ENCODE measurements at regions not wholly inside any gene's neighbourhood (a gene's known extent, or its start where the extent isn't known, plus 50 kb on each side); places are given as distances from the start of the nearest gene placed in this dataset.

- no peak for DNase-seq (ENCODE audit: low spot score in 2 of 2)
- H3K9me3 ChIP-seq: no peaks in the 10 kb centered on the region
- no peaks in the 10 kb centered on the region for H3K4me1 ChIP-seq
- H3K27ac ChIP-seq: no peak overlapping the region
- no peak overlapping the region for H3K4me3 ChIP-seq
- H3K27me3 ChIP-seq: no peaks in the 10 kb centered on the region
- intact Hi-C loops (cut with DNase I): no loop called here
- TF ChIP-seq CTCF (IDR thresholded peaks at IDR 0.05): no peak
- no peaks in the 10 kb centered on the region for H3K36me3 ChIP-seq
Observed at GRCh38 chr1:208329300-208329699, 85.1 kb upstream of the PLXNA2 start.

GRCh38 chr1:208332036-208332773 lies 88.0 kb upstream of the PLXNA2 start:
- intact Hi-C loops (cut with DNase I): no loop called here
- DNase-seq (ENCODE audit: low spot score in 2 of 2): no peak
- H3K4me1 ChIP-seq: no peaks in the 10 kb centered on the region
- H3K27me3 ChIP-seq: no peaks in the 10 kb centered on the region
- no peaks in the 10 kb centered on the region for H3K9me3 ChIP-seq
- no peak overlapping the region for H3K27ac ChIP-seq
- H3K4me3 ChIP-seq: no peak overlapping the region
- no peaks in the 10 kb centered on the region for H3K36me3 ChIP-seq
- TF ChIP-seq CTCF (IDR thresholded peaks at IDR 0.05): no peak

GRCh38 chr1:208332774-208333126 lies 88.6 kb upstream of the PLXNA2 start:
- Histone ChIP-seq H3K27ac (no peak overlapping the region), H3K9me3 (no peaks in the 10 kb centered on the region), H3K4me3 (no peak overlapping the region), H3K4me1 (no peaks in the 10 kb centered on the region), H3K27me3 (no peaks in the 10 kb centered on the region), H3K36me3 (no peaks in the 10 kb centered on the region)
- TF ChIP-seq CTCF (IDR thresholded peaks at IDR 0.05): no peak
- DNase-seq (ENCODE audit: low spot score in 2 of 2): no peak
- intact Hi-C loops (cut with DNase I): no loop called here

GRCh38 chr1:208333676-208334075 lies 89.5 kb upstream of the PLXNA2 start:
- Histone ChIP-seq H3K4me1 (no peaks in the 10 kb centered on the region), H3K4me3 (no peak overlapping the region)
- intact Hi-C loops (cut with DNase I): no loop called here

GRCh38 chr1:208335371-208336136 lies 91.4 kb upstream of the PLXNA2 start:
- H3K4me3 ChIP-seq: no peak overlapping the region
- intact Hi-C loops (cut with DNase I): no loop called here
- no peaks in the 10 kb centered on the region for H3K4me1 ChIP-seq
- no peak overlapping the region for H3K27ac ChIP-seq
- DNase-seq (ENCODE audit: low spot score in 2 of 2): no peak
- TF ChIP-seq CTCF (IDR thresholded peaks at IDR 0.05): no peak
- no peaks in the 10 kb centered on the region for H3K36me3 ChIP-seq
- H3K27me3 ChIP-seq: no peaks in the 10 kb centered on the region
- H3K9me3 ChIP-seq: no peaks in the 10 kb centered on the region

More at GRCh38 chr1:208333676-208334075, 89.5 kb upstream of the PLXNA2 start:
- H3K9me3 ChIP-seq: no peaks in the 10 kb centered on the region
- H3K36me3 ChIP-seq: no peaks in the 10 kb centered on the region
- H3K27ac ChIP-seq: no peak overlapping the region
- TF ChIP-seq CTCF (IDR thresholded peaks at IDR 0.05): no peak
- no peaks in the 10 kb centered on the region for H3K27me3 ChIP-seq
- no peak for DNase-seq (ENCODE audit: low spot score in 2 of 2)

Data from ascending aorta (tissue), 2 donors.